Panc1 (cell line): ENCODE measurements at regions not wholly inside any gene's neighbourhood (a gene's known extent, or its start where the extent isn't known, plus 50 kb on each side); places are given as distances from the start of the nearest gene placed in this dataset.
"Not testable (repeated sequence)": the region's sequence is repeated elsewhere in the genome, so short reads cannot be mapped to it uniquely, and the experiment has no call there.

Source experiments
- ATAC-seq: fragments of 200-7000 bp; cut with Tn5 transposase; 2 replicates; pipeline ENCODE4 v1.9.1; 2020; ENCODE audit warnings: mild to moderate bottlenecking, moderate library complexity
- BruUV-seq: library from RNA; stranded (reverse); fragments of 400-500 nt; replicated peaks from 2 replicates; lab custom pipeline; 2021; lab: Mats Ljungman, UMichigan
- CTCF ChIA-PET: fragments of 300-600 bp; sonication (Branson Sonifier 250); formaldehyde crosslinking; loops from one replicate; lab custom pipeline; 2022; ENCODE audit warnings: antibody characterized with exemption; lab: Charles Lee
- POLR2A ChIA-PET: fragments of 300-600 bp; sonication (Branson Sonifier 250); formaldehyde crosslinking; loops from one replicate; lab custom pipeline; 2022; ENCODE audit warnings: antibody characterized with exemption; lab: Charles Lee
- DNase-seq: peaks from one replicate; pipeline ENCODE4 v3.0.0-alpha.2; 2010; ENCODE audit warnings: low read depth, low spot score
- H3K27ac ChIP-seq: 2 replicates; pipeline ENCODE4 v1.5.1; 2011; ENCODE audit warnings: mild to moderate bottlenecking, low read length, inconsistent platforms
- H3K27me3 ChIP-seq: fragments of 200-500 bp; sonication (Bioruptor generic); 2 replicates; pipeline ENCODE4 v1.6.0; 2014; ENCODE audit warnings: low read length, inconsistent platforms; ENCODE audit not compliant: control insufficient read depth, insufficient read depth
- H3K36me3 ChIP-seq: fragments of 200-500 bp; sonication (Bioruptor generic); 2 replicates; pipeline ENCODE4 v1.5.1; 2014; ENCODE audit warnings: inconsistent platforms, mild to moderate bottlenecking, low read length, moderate library complexity; ENCODE audit not compliant: control insufficient read depth, insufficient read depth
- H3K4me1 ChIP-seq: 2 replicates; pipeline ENCODE4 v1.5.1; 2011; ENCODE audit warnings: inconsistent platforms, mild to moderate bottlenecking, low read length, moderate library complexity; ENCODE audit not compliant: control insufficient read depth, insufficient read depth
- H3K4me3 ChIP-seq, 2 experiments: 2 replicates each; pipeline ENCODE4 v1.5.1; 2011 to 2012; ENCODE audit warnings: low read depth in 2 of 2, low read length in 2 of 2, mild to moderate bottlenecking in 2 of 2, inconsistent platforms in 1 of 2, moderate library complexity in 1 of 2
- H3K9me3 ChIP-seq: fragments of 200-500 bp; sonication (Bioruptor generic); 2 replicates; pipeline ENCODE4 v1.5.1; 2014; ENCODE audit warnings: low read depth, mild to moderate bottlenecking, inconsistent platforms, low read length, moderate library complexity; ENCODE audit not compliant: control insufficient read depth, insufficient read depth
- CTCF ChIP-seq: fragments of 450-650 bp; IDR thresholded peaks from 2 replicates; pipeline ENCODE4 v1.5.1; 2017; ENCODE audit warnings: mild to moderate bottlenecking
- POLR2AphosphoS5 ChIP-seq: IDR thresholded peaks from 2 replicates; pipeline ENCODE4 v1.6.1; 2012; ENCODE audit warnings: mild to moderate bottlenecking, low read depth, low read length, moderate library complexity
- SIN3A ChIP-seq: IDR thresholded peaks from 2 replicates; pipeline ENCODE4 v1.6.1; 2012; ENCODE audit warnings: low read depth, mild to moderate bottlenecking, low read length, moderate library complexity, borderline replicate concordance; ENCODE audit not compliant: insufficient read depth
- TCF7L2 ChIP-seq: IDR thresholded peaks from 2 replicates; pipeline ENCODE4 v1.6.1; 2011; ENCODE audit warnings: mild to moderate bottlenecking, low read depth, low read length, inconsistent platforms
- in situ Hi-C: cut with HindIII; loops from 2 replicates; pipeline ENCODE4 v1.10.0; 2016; ENCODE audit warnings: low sequenced_read_pairs, low pct_unique_long_range_greater_than_20kb
- intact Hi-C: fragments of 100-400 bp; cut with micrococcal nuclease; formaldehyde crosslinking; loops from one replicate; pipeline ENCODE4 v1.10.0; 2022; ENCODE audit not compliant: unreplicated experiment
- TF ChIP-seq, protein P1 (sequence below), 2 experiments: IDR thresholded peaks; 2 replicates each; pipeline ENCODE4 v1.6.1; 2011 to 2012; ENCODE audit warnings: low read depth in 2 of 2, control low read depth in 1 of 2, low read length in 1 of 2, mild to moderate bottlenecking in 1 of 2, moderate library complexity in 1 of 2; ENCODE audit not compliant: insufficient read depth in 1 of 2

GRCh38 chr5:50921366-50922133 lies 255.1 kb downstream of the PARP8 start:
- ChIA-PET CTCF (no interaction called here), POLR2A (no interaction called here)
- Histone ChIP-seq H3K27ac (no peak overlapping the region), H3K36me3 (no peaks in the 10 kb centered on the region), H3K4me1 (no peaks in the 10 kb centered on the region), H3K27me3 (no peaks in the 10 kb centered on the region), H3K9me3 (no peaks in the 10 kb centered on the region), H3K4me3 (no peak overlapping the region)
- intact Hi-C loops = no loop called here
- TF ChIP-seq CTCF = no peak
- no peak for TF ChIP-seq TCF7L2
- no peak for TF ChIP-seq POLR2AphosphoS5
- no peak for TF ChIP-seq SIN3A
- TF ChIP-seq, protein P1, sequence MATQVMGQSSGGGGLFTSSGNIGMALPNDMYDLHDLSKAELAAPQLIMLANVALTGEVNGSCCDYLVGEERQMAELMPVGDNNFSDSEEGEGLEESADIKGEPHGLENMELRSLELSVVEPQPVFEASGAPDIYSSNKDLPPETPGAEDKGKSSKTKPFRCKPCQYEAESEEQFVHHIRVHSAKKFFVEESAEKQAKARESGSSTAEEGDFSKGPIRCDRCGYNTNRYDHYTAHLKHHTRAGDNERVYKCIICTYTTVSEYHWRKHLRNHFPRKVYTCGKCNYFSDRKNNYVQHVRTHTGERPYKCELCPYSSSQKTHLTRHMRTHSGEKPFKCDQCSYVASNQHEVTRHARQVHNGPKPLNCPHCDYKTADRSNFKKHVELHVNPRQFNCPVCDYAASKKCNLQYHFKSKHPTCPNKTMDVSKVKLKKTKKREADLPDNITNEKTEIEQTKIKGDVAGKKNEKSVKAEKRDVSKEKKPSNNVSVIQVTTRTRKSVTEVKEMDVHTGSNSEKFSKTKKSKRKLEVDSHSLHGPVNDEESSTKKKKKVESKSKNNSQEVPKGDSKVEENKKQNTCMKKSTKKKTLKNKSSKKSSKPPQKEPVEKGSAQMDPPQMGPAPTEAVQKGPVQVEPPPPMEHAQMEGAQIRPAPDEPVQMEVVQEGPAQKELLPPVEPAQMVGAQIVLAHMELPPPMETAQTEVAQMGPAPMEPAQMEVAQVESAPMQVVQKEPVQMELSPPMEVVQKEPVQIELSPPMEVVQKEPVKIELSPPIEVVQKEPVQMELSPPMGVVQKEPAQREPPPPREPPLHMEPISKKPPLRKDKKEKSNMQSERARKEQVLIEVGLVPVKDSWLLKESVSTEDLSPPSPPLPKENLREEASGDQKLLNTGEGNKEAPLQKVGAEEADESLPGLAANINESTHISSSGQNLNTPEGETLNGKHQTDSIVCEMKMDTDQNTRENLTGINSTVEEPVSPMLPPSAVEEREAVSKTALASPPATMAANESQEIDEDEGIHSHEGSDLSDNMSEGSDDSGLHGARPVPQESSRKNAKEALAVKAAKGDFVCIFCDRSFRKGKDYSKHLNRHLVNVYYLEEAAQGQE (IDR thresholded peaks at IDR 0.05; ENCODE audit: insufficient read depth in 1 of 2, low read depth in 2 of 2, low read length in 1 of 2) = no peak
- DNase-seq = no peak
- no TSS peak for BruUV-seq
- no peak for ATAC-seq
- in situ Hi-C loops = no loop called here

DNA sequence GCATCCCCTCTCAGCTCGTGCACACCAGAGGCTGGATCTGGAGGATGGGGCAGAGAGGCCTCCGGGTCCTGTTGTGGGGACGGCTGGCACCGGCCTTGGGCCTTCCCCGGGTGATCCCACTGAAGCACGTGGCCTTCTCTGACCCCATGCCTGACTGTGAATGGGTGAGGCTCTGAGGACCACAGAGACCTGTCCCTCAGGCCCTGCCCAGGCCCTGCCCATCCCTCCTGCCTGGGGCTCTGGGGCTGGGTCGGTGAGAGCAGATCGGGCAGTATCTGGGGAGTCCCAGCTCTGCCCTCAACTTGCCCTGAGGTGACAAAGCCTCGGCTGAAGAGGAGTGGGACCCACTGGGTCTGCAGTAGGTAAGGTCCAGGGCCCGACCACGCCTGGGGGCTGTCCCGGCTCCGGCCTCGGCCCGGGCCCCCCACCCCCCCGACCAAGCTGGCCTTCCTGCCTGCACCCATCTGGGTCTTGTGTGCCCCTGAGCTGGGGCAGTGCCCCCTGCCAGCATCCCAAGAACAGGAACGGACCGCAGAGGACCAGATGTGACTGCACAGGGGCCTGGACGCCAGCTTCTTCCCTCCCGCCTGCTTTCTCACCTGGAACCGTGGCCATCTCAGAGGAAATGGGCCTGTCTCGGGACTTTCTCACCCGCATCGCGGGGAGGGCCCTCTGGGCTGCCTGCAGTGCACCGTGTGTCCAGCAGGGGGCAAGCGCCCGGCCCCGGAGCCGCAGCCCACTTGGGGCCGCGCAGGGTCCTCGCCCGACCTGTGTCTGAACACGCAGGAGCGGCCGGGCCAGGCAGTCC lies 255.9 kb downstream of the PARP8 start:
- H3K27ac ChIP-seq, H3K27me3 ChIP-seq, H3K36me3 ChIP-seq, DNase-seq, intact Hi-C loops, H3K9me3 ChIP-seq, CTCF ChIA-PET, BruUV-seq, H3K4me1 ChIP-seq, ATAC-seq, H3K4me3 ChIP-seq, in situ Hi-C loops, POLR2A ChIA-PET: not testable (repeated sequence)
- peak; percentile 72 for TF ChIP-seq CTCF
